Endometrium (tissue), 2 donors: ENCODE measurements at regions not wholly inside any gene's neighbourhood (a gene's known extent, or its start where the extent isn't known, plus 50 kb on each side); places are given as distances from the start of the nearest gene placed in this dataset.

Experiments
- FAIRE-seq: peaks from 2 replicates; lab custom pipeline; 2012; peaks lifted over from hg19 to GRCh38; lab: Jason Lieb, UNC
- donor health status: control.
- donor health status: control.

- no peak for FAIRE-seq
Observed at GRCh38 chr21:17461582-17461981, 51.3 kb upstream of the CXADR start.

- no peak for FAIRE-seq
Observed at GRCh38 chr21:17462276-17462981, 50.4 kb upstream of the CXADR start.
